Coronary artery (tissue), 2 donors: ENCODE measurements at regions not wholly inside any gene's neighbourhood (a gene's known extent, or its start where the extent isn't known, plus 50 kb on each side); places are given as distances from the start of the nearest gene placed in this dataset.

Source experiments
- DNase-seq: peaks from one replicate; pipeline ENCODE4 v3.0.0-alpha.2; 2017; ENCODE audit warnings: low spot score
- H3K27ac ChIP-seq, 2 donors: fragments of 200-600 bp; sonication (generic); one replicate each; pipeline ENCODE4 v1.5.1; 2016 to 2019
- H3K4me3 ChIP-seq: fragments of 200-600 bp; sonication (generic); 2 replicates; pipeline ENCODE4 v1.5.1; 2016; ENCODE audit warnings: mild to moderate bottlenecking, moderate library complexity
- TF ChIP-seq, protein P1 (sequence below): fragments of 200-600 bp; sonication (generic); IDR thresholded peaks from one replicate; pipeline ENCODE4 v1.5.1; 2019; ENCODE audit warnings: antibody characterized with exemption

DNA sequence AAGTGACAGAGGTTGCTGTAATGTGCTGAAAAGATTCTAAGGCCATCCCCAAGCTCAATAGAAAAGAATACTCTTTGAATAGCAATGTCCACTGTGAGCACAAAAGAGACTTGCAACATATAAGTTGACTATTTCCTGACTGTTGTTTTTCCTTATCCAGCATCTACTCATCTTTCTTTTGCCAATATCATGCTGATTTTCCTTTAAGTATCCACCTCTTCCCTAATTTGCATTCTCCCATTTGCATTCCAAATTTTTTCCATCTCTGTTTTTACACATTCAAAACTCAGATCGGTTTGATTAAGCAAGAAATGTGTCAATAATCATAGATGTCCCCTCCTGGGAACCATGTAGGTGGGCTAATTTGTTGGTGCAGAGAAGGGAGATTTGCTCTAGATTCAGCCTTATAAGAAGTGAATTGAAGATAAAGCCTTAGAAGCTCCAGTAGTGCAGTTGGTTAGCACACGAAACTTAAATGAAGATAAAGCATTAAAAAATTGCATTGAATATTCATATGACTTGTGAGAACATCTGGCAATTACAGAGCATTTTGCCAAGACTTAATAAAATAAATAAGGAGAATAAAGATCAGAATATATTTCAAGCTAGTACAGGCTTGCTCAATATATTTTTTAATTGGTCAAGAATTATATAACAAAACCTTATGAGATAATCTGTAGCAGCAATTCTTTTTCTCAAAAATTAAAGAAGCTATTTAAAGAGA is 267.6 kb downstream of the TMEM167A start:
- no peak for DNase-seq
- TF ChIP-seq, protein P1, sequence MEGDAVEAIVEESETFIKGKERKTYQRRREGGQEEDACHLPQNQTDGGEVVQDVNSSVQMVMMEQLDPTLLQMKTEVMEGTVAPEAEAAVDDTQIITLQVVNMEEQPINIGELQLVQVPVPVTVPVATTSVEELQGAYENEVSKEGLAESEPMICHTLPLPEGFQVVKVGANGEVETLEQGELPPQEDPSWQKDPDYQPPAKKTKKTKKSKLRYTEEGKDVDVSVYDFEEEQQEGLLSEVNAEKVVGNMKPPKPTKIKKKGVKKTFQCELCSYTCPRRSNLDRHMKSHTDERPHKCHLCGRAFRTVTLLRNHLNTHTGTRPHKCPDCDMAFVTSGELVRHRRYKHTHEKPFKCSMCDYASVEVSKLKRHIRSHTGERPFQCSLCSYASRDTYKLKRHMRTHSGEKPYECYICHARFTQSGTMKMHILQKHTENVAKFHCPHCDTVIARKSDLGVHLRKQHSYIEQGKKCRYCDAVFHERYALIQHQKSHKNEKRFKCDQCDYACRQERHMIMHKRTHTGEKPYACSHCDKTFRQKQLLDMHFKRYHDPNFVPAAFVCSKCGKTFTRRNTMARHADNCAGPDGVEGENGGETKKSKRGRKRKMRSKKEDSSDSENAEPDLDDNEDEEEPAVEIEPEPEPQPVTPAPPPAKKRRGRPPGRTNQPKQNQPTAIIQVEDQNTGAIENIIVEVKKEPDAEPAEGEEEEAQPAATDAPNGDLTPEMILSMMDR = no peak
- no peak overlapping the region for H3K27ac ChIP-seq
- H3K4me3 ChIP-seq = no peak overlapping the region

- Histone ChIP-seq H3K27ac (no peak overlapping the region), H3K4me3 (no peak overlapping the region)
- TF ChIP-seq, protein P1 = no peak
- DNase-seq = no peak
Observed at GRCh38 chr5:82808960-82809359, 268.2 kb downstream of the TMEM167A start.

GRCh38 chr5:82807021-82807420 is 270.2 kb downstream of the TMEM167A start:
- DNase-seq = no peak
- TF ChIP-seq, protein P1 = no peak
- Histone ChIP-seq H3K27ac (no peak overlapping the region), H3K4me3 (no peak overlapping the region)

GRCh38 chr5:82806513-82806912 is 270.7 kb downstream of the TMEM167A start:
- no peak for DNase-seq

GRCh38 chr5:82804155-82804690 is 273.0 kb downstream of the TMEM167A start:
- H3K4me3 ChIP-seq = no peak overlapping the region
- DNase-seq = no peak
- TF ChIP-seq, protein P1 = no peak

More at GRCh38 chr5:82806513-82806912, 270.7 kb downstream of the TMEM167A start:
- TF ChIP-seq, protein P1 = no peak
- no peak overlapping the region for H3K27ac ChIP-seq
- no peak overlapping the region for H3K4me3 ChIP-seq

DNA sequence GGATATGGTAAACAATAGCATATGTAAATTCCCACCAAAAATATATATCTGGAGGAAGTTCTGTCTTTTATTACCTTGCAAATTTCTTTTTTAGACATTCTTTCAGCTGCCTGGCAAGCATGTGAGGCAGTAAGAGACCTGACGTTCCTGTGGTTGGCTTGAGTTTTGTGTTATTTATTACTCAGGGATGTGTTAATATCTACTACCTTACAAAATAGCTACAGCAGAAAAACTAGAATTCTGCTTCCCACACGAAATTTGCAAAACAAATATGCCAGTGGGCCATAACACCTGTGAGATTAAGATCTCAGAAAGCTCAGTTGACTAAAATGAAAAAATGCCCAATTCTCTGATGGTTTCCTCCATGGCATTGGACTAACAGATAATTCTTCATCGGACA is 274.2 kb downstream of the TMEM167A start:
- TF ChIP-seq, protein P1 = no peak
- no peak for DNase-seq
- Histone ChIP-seq H3K4me3 (no peak overlapping the region), H3K27ac (no peak overlapping the region)

More at GRCh38 chr5:82804155-82804690, 273.0 kb downstream of the TMEM167A start:
- H3K27ac ChIP-seq = no peak overlapping the region

- no peak overlapping the region for H3K27ac ChIP-seq
- DNase-seq = no peak
- no peak overlapping the region for H3K4me3 ChIP-seq
- TF ChIP-seq, protein P1 = no peak
Observed at GRCh38 chr5:82800826-82801225, 276.4 kb downstream of the TMEM167A start.
